ENCODE measurements at regions not wholly inside any gene's neighbourhood (a gene's known extent, or its start where the extent isn't known, plus 50 kb on each side); places are given as distances from the start of the nearest gene placed in this dataset.

GRCh38 chr14:35989736-35990135 lies 163.6 kb downstream of the BRMS1L start:
- TF ChIP-seq POLR2A (IDR thresholded peaks at IDR 0.05), result no peak
- TF ChIP-seq, protein P1, sequence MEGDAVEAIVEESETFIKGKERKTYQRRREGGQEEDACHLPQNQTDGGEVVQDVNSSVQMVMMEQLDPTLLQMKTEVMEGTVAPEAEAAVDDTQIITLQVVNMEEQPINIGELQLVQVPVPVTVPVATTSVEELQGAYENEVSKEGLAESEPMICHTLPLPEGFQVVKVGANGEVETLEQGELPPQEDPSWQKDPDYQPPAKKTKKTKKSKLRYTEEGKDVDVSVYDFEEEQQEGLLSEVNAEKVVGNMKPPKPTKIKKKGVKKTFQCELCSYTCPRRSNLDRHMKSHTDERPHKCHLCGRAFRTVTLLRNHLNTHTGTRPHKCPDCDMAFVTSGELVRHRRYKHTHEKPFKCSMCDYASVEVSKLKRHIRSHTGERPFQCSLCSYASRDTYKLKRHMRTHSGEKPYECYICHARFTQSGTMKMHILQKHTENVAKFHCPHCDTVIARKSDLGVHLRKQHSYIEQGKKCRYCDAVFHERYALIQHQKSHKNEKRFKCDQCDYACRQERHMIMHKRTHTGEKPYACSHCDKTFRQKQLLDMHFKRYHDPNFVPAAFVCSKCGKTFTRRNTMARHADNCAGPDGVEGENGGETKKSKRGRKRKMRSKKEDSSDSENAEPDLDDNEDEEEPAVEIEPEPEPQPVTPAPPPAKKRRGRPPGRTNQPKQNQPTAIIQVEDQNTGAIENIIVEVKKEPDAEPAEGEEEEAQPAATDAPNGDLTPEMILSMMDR (IDR thresholded peaks at IDR 0.05 in 8 of 11, conservative IDR thresholded peaks at IDR 0.05 in 3 of 11), result no peak

Data from spleen (tissue), 7 donors.